ENCODE measurements at regions not wholly inside any gene's neighbourhood (a gene's known extent, or its start where the extent isn't known, plus 50 kb on each side); places are given as distances from the start of the nearest gene placed in this dataset.

DNA sequence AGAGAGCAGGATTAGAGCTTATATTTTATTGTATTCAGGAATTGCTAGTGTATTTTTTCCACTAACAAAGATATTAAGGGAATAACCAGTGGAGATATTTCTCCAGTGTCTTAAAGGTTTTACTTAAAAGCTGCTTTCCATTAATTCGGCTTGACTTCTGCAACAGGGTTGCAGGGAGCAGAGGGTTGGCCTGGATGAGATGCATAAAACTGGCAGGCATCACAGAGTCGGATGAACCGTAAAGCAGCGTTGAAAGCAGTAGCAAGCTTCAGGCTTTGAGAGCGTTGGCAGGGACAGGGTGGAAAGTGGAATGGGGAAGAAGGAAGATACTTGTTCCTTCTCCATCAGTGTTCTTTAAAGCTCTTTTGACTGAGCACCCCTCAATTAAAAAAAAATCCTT, 237.2 kb downstream of the LMO4 start:
- TF ChIP-seq, protein P1, sequence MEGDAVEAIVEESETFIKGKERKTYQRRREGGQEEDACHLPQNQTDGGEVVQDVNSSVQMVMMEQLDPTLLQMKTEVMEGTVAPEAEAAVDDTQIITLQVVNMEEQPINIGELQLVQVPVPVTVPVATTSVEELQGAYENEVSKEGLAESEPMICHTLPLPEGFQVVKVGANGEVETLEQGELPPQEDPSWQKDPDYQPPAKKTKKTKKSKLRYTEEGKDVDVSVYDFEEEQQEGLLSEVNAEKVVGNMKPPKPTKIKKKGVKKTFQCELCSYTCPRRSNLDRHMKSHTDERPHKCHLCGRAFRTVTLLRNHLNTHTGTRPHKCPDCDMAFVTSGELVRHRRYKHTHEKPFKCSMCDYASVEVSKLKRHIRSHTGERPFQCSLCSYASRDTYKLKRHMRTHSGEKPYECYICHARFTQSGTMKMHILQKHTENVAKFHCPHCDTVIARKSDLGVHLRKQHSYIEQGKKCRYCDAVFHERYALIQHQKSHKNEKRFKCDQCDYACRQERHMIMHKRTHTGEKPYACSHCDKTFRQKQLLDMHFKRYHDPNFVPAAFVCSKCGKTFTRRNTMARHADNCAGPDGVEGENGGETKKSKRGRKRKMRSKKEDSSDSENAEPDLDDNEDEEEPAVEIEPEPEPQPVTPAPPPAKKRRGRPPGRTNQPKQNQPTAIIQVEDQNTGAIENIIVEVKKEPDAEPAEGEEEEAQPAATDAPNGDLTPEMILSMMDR (IDR thresholded peaks at IDR 0.05), result no peak
- TF ChIP-seq POLR2A (IDR thresholded peaks at IDR 0.05), result no peak

Measured in lower leg skin (tissue), 3 donors.